NCI-H2196 (cell line): ENCODE measurements at regions not wholly inside any gene's neighbourhood (a gene's known extent, or its start where the extent isn't known, plus 50 kb on each side); places are given as distances from the start of the nearest gene placed in this dataset.
"Not testable (repeated sequence)": the region's sequence is repeated elsewhere in the genome, so short reads cannot be mapped to it uniquely, and the experiment has no call there.

ENCODE experiments used
- DNase-seq: peaks from one replicate; lab custom pipeline; 2025; ENCODE audit not compliant: unreplicated experiment; lab: John Stamatoyannopoulos, UW

GRCh38 chr10:32217216-32217615, 129.7 kb downstream of the EPC1 start:
- no peak for DNase-seq

- not testable (repeated sequence) for DNase-seq
Measured at GRCh38 chr10:32213838-32214237, 133.1 kb downstream of the EPC1 start.

GRCh38 chr10:32211046-32211363, 136.0 kb downstream of the EPC1 start:
- no peak for DNase-seq

GRCh38 chr10:32210306-32211045, 136.5 kb downstream of the EPC1 start:
- DNase-seq: peak; percentile 3

GRCh38 chr10:32208005-32208404, 139.0 kb downstream of the EPC1 start:
- DNase-seq: not testable (repeated sequence)

GRCh38 chr10:32207544-32207943, 139.4 kb downstream of the EPC1 start:
- DNase-seq: peak; percentile 8

- no peak for DNase-seq
Measured at GRCh38 chr10:32205670-32206069, 141.3 kb downstream of the EPC1 start.

- no peak for DNase-seq
Measured at GRCh38 chr10:32204606-32205005, 142.4 kb downstream of the EPC1 start.

GRCh38 chr10:32199714-32200394, 143.6 kb upstream of the KIF5B start:
- DNase-seq: no peak

- no peak for DNase-seq
Measured at GRCh38 chr10:32197423-32197822, 141.2 kb upstream of the KIF5B start.

- peak; percentile 10 for DNase-seq
Measured at GRCh38 chr10:32190890-32191491, 134.8 kb upstream of the KIF5B start.

GRCh38 chr10:32189400-32190084, 133.3 kb upstream of the KIF5B start:
- DNase-seq: no peak

- DNase-seq: not testable (repeated sequence)
Measured at GRCh38 chr10:32188601-32189000, 132.4 kb upstream of the KIF5B start.

- DNase-seq: no peak
Measured at GRCh38 chr10:32187686-32188085, 131.5 kb upstream of the KIF5B start.

- not testable (repeated sequence) for DNase-seq
Measured at GRCh38 chr10:32183652-32184051, 127.4 kb upstream of the KIF5B start.

- no peak for DNase-seq
Measured at GRCh38 chr10:32182476-32182875, 126.3 kb upstream of the KIF5B start.

- DNase-seq: no peak
Measured at GRCh38 chr10:32180390-32181280, 124.4 kb upstream of the KIF5B start.

- DNase-seq: no peak
Measured at GRCh38 chr10:32179836-32180235, 123.6 kb upstream of the KIF5B start.

GRCh38 chr10:32177594-32177993, 121.4 kb upstream of the KIF5B start:
- not testable (repeated sequence) for DNase-seq

- no peak for DNase-seq
Measured at GRCh38 chr10:32175629-32176028, 119.4 kb upstream of the KIF5B start.
